SK-N-SH treated with all-trans-retinoic acid at 6 μM for 48 hours (cell line): ENCODE measurements at regions not wholly inside any gene's neighbourhood (a gene's known extent, or its start where the extent isn't known, plus 50 kb on each side); places are given as distances from the start of the nearest gene placed in this dataset.

Experiments
- ATAC-seq: fragments of 200-7000 bp; cut with Tn5 transposase; 3 replicates; pipeline ENCODE4 v1.9.1; 2020; ENCODE audit warnings: mild to moderate bottlenecking, moderate library complexity
- BACH2 ChIP-seq: fragments of 250-450 bp; sonication (Bioruptor Pico); IDR thresholded peaks from 2 replicates; pipeline ENCODE4 v1.9.0; 2021; ENCODE audit warnings: mild to moderate bottlenecking, borderline replicate concordance
- CSDC2 ChIP-seq: fragments of 250-450 bp; sonication (Bioruptor Pico); IDR thresholded peaks from 2 replicates; pipeline ENCODE4 v1.5.0; 2020; ENCODE audit warnings: mild to moderate bottlenecking, moderate library complexity
- CSRNP3 ChIP-seq: fragments of 250-450 bp; sonication (Bioruptor Pico); IDR thresholded peaks from 2 replicates; pipeline ENCODE4 v1.5.1; 2021; ENCODE audit warnings: mild to moderate bottlenecking, moderate library complexity
- ESRRG ChIP-seq: fragments of 250-450 bp; sonication (Bioruptor Pico); IDR thresholded peaks from 2 replicates; pipeline ENCODE4 v1.6.1; 2021; ENCODE audit warnings: mild to moderate bottlenecking
- GLIS3 ChIP-seq: fragments of 250-450 bp; sonication (Bioruptor Pico); IDR thresholded peaks from 2 replicates; pipeline ENCODE4 v1.5.0; 2020; ENCODE audit warnings: mild to moderate bottlenecking, moderate library complexity
- PATZ1 ChIP-seq: fragments of 250-450 bp; sonication (Bioruptor Pico); IDR thresholded peaks from 2 replicates; pipeline ENCODE4 v1.8.0; 2020; ENCODE audit warnings: mild to moderate bottlenecking, moderate library complexity, borderline replicate concordance
- PPARA ChIP-seq: fragments of 250-450 bp; sonication (Bioruptor Pico); IDR thresholded peaks from 2 replicates; pipeline ENCODE4 v1.5.0; 2020; ENCODE audit warnings: mild to moderate bottlenecking, borderline replicate concordance
- RARB ChIP-seq: fragments of 250-450 bp; sonication (Bioruptor Pico); IDR thresholded peaks from 2 replicates; pipeline ENCODE4 v1.8.0; 2021; ENCODE audit warnings: mild to moderate bottlenecking, moderate library complexity
- TOX ChIP-seq: fragments of 250-450 bp; sonication (Bioruptor Pico); IDR thresholded peaks from 2 replicates; pipeline ENCODE4 v1.8.0; 2021; ENCODE audit warnings: mild to moderate bottlenecking, moderate library complexity, borderline replicate concordance
- ZC3H10 ChIP-seq: fragments of 250-450 bp; sonication (Bioruptor Pico); IDR thresholded peaks from 2 replicates; pipeline ENCODE4 v1.5.1; 2021; ENCODE audit warnings: mild to moderate bottlenecking, moderate library complexity
- ZFP3 ChIP-seq: fragments of 250-450 bp; sonication (Bioruptor Pico); IDR thresholded peaks from 2 replicates; pipeline ENCODE4 v1.5.0; 2020; ENCODE audit warnings: mild to moderate bottlenecking, moderate library complexity
- ZFP30 ChIP-seq: fragments of 450-650 bp; formaldehyde crosslinking; IDR thresholded peaks from 2 replicates; pipeline ENCODE4 v1.5.0; 2022; ENCODE audit warnings: mild to moderate bottlenecking, moderate library complexity
- ZNF565 ChIP-seq: fragments of 450-650 bp; formaldehyde crosslinking; conservative IDR thresholded peaks from 2 replicates; pipeline ENCODE4 v1.5.0; 2020; ENCODE audit warnings: low read depth, mild to moderate bottlenecking, moderate library complexity
- ZNF70 ChIP-seq: fragments of 450-650 bp; formaldehyde crosslinking; IDR thresholded peaks from 2 replicates; pipeline ENCODE4 v1.5.0; 2020; ENCODE audit warnings: mild to moderate bottlenecking, moderate library complexity
- ZNF8 ChIP-seq: fragments of 450-650 bp; formaldehyde crosslinking; IDR thresholded peaks from 2 replicates; pipeline ENCODE4 v1.5.0; 2020; ENCODE audit warnings: mild to moderate bottlenecking, moderate library complexity
- TF ChIP-seq, protein P1 (sequence below): fragments of 250-450 bp; sonication (Bioruptor Pico); IDR thresholded peaks from 2 replicates; pipeline ENCODE4 v1.8.0; 2021; ENCODE audit warnings: low read depth, mild to moderate bottlenecking, moderate library complexity, borderline replicate concordance
- TF ChIP-seq, protein P2 (sequence below): fragments of 250-450 bp; sonication (Bioruptor Pico); IDR thresholded peaks from 2 replicates; pipeline ENCODE4 v1.5.0; 2020; ENCODE audit warnings: mild to moderate bottlenecking, moderate library complexity

- ATAC-seq, result no peak
- TF ChIP-seq BACH2 (CRISPR knock-in tag), result no peak
- no peak for TF ChIP-seq ZFP30 (CRISPR knock-in tag)
- no peak for TF ChIP-seq PPARA (CRISPR knock-in tag)
- TF ChIP-seq, protein P1, sequence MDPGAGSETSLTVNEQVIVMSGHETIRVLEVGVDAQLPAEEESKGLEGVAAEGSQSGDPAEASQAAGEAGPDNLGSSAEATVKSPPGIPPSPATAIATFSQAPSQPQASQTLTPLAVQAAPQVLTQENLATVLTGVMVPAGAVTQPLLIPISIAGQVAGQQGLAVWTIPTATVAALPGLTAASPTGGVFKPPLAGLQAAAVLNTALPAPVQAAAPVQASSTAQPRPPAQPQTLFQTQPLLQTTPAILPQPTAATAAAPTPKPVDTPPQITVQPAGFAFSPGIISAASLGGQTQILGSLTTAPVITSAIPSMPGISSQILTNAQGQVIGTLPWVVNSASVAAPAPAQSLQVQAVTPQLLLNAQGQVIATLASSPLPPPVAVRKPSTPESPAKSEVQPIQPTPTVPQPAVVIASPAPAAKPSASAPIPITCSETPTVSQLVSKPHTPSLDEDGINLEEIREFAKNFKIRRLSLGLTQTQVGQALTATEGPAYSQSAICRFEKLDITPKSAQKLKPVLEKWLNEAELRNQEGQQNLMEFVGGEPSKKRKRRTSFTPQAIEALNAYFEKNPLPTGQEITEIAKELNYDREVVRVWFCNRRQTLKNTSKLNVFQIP (CRISPR knock-in tag), result no peak
- no peak for TF ChIP-seq RARB (CRISPR knock-in tag)
- TF ChIP-seq PATZ1, result no peak
- TF ChIP-seq TOX, result no peak
- TF ChIP-seq CSRNP3 (CRISPR knock-in tag), result no peak
- TF ChIP-seq ZFP3 (CRISPR knock-in tag), result no peak
- no peak for TF ChIP-seq ESRRG
Measured at GRCh38 chr6:111938710-111939109, 65.5 kb upstream of the FYN start.

GRCh38 chr6:111939902-111940301 lies 66.7 kb upstream of the FYN start:
- ATAC-seq, result no peak
- no peak for TF ChIP-seq GLIS3
- TF ChIP-seq ZNF70, result no peak
- TF ChIP-seq ESRRG, result no peak
- no peak for TF ChIP-seq ZNF565 (CRISPR knock-in tag)
- TF ChIP-seq, protein P1 (CRISPR knock-in tag), result no peak
- no peak for TF ChIP-seq ZNF8 (CRISPR knock-in tag)

- ATAC-seq, result no peak
- TF ChIP-seq, protein P1 (CRISPR knock-in tag), result no peak
- TF ChIP-seq PPARA (CRISPR knock-in tag) (no peak), ZNF8 (CRISPR knock-in tag) (no peak), ZC3H10 (CRISPR knock-in tag) (no peak), CSDC2 (CRISPR knock-in tag) (no peak)
- TF ChIP-seq, all 23 proteins: peak for 0
Measured at GRCh38 chr6:111940801-111941200, 67.5 kb upstream of the FYN start.

DNA sequence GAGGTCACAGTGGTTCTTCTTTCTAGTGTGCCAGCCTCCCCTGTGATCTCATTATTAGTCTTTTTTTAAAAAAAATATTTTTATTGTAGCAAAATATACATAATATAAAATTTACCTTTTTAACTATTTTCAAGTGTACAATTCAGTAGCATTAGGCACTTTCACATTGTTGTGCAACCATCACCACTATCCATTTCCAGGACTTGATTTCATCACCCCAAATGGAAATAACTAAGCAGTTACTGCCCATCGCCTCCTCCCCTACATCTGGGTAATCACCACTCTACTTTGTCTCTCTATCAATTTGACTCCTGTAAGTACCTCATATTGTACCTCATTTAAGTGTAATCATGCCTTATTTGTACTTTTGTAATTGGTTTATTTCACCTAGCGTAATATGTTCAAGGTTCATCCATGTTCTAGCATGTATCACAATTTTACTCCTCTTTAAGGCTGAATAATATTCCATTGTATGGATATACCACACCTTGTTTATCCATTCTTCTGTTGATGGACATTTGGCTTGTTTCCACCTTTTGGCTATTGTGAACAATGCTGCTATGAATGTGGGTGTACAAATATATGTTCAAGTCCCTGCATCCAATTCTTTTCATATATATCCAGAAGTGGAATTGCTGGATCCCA lies 68.6 kb upstream of the FYN start:
- peak; percentile 98 for TF ChIP-seq ZNF8 (CRISPR knock-in tag)
- TF ChIP-seq, protein P2, sequence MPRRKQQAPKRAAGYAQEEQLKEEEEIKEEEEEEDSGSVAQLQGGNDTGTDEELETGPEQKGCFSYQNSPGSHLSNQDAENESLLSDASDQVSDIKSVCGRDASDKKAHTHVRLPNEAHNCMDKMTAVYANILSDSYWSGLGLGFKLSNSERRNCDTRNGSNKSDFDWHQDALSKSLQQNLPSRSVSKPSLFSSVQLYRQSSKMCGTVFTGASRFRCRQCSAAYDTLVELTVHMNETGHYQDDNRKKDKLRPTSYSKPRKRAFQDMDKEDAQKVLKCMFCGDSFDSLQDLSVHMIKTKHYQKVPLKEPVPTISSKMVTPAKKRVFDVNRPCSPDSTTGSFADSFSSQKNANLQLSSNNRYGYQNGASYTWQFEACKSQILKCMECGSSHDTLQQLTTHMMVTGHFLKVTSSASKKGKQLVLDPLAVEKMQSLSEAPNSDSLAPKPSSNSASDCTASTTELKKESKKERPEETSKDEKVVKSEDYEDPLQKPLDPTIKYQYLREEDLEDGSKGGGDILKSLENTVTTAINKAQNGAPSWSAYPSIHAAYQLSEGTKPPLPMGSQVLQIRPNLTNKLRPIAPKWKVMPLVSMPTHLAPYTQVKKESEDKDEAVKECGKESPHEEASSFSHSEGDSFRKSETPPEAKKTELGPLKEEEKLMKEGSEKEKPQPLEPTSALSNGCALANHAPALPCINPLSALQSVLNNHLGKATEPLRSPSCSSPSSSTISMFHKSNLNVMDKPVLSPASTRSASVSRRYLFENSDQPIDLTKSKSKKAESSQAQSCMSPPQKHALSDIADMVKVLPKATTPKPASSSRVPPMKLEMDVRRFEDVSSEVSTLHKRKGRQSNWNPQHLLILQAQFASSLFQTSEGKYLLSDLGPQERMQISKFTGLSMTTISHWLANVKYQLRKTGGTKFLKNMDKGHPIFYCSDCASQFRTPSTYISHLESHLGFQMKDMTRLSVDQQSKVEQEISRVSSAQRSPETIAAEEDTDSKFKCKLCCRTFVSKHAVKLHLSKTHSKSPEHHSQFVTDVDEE (CRISPR knock-in tag), result no peak
- ATAC-seq, result no peak
